ENCODE measurements at regions not wholly inside any gene's neighbourhood (a gene's known extent, or its start where the extent isn't known, plus 50 kb on each side); places are given as distances from the start of the nearest gene placed in this dataset.
"Not testable (repeated sequence)": the region's sequence is repeated elsewhere in the genome, so short reads cannot be mapped to it uniquely, and the experiment has no call there.

- no peak for DNase-seq (ENCODE audit: low spot score)
Observed at GRCh38 chr20:29687438-29687837, 1570.0 kb upstream of the DEFB115 start.

GRCh38 chr20:29689411-29690225, 1567.8 kb upstream of the DEFB115 start:
- no peak for DNase-seq (ENCODE audit: low spot score)

GRCh38 chr20:29690274-29690673, 1567.2 kb upstream of the DEFB115 start:
- no peak for DNase-seq (ENCODE audit: low spot score)

GRCh38 chr20:29740601-29740950, 1516.9 kb upstream of the DEFB115 start:
- DNase-seq (ENCODE audit: low spot score), result no peak

- DNase-seq (ENCODE audit: low spot score), result no peak
Observed at GRCh38 chr20:29740951-29741593, 1516.4 kb upstream of the DEFB115 start.

GRCh38 chr20:29741594-29741893, 1515.9 kb upstream of the DEFB115 start:
- DNase-seq (ENCODE audit: low spot score), result no peak

GRCh38 chr20:29741894-29742698, 1515.4 kb upstream of the DEFB115 start:
- DNase-seq (ENCODE audit: low spot score), result no peak

GRCh38 chr20:29742699-29743100, 1514.8 kb upstream of the DEFB115 start:
- DNase-seq (ENCODE audit: low spot score), result no peak

- no peak for DNase-seq (ENCODE audit: low spot score)
Observed at GRCh38 chr20:29743101-29743931, 1514.1 kb upstream of the DEFB115 start.

GRCh38 chr20:29744071-29744470, 1513.4 kb upstream of the DEFB115 start:
- no peak for DNase-seq (ENCODE audit: low spot score)

- DNase-seq (ENCODE audit: low spot score), result not testable (repeated sequence)
Observed at GRCh38 chr20:29745534-29746245, 1511.8 kb upstream of the DEFB115 start.

GRCh38 chr20:29750268-29750899, 1507.1 kb upstream of the DEFB115 start:
- no peak for DNase-seq (ENCODE audit: low spot score)

- DNase-seq (ENCODE audit: low spot score), result not testable (repeated sequence)
Observed at GRCh38 chr20:29752644-29753425, 1504.6 kb upstream of the DEFB115 start.

GRCh38 chr20:29753426-29753746, 1504.1 kb upstream of the DEFB115 start:
- not testable (repeated sequence) for DNase-seq (ENCODE audit: low spot score)

- not testable (repeated sequence) for DNase-seq (ENCODE audit: low spot score)
Observed at GRCh38 chr20:29753879-29754278, 1503.6 kb upstream of the DEFB115 start.

GRCh38 chr20:29755854-29756498, 1501.5 kb upstream of the DEFB115 start:
- DNase-seq (ENCODE audit: low spot score), result not testable (repeated sequence)

GRCh38 chr20:29756664-29757063, 1500.8 kb upstream of the DEFB115 start:
- DNase-seq (ENCODE audit: low spot score), result no peak

- not testable (repeated sequence) for DNase-seq (ENCODE audit: low spot score)
Observed at GRCh38 chr20:29761621-29762385, 1495.7 kb upstream of the DEFB115 start.

- no peak for DNase-seq (ENCODE audit: low spot score)
Observed at GRCh38 chr20:29762620-29763019, 1494.8 kb upstream of the DEFB115 start.
